Tibial nerve (tissue), 4 donors: ENCODE measurements at regions not wholly inside any gene's neighbourhood (a gene's known extent, or its start where the extent isn't known, plus 50 kb on each side); places are given as distances from the start of the nearest gene placed in this dataset.
A peak's percentile ranks its signal among the peaks of the same experiment; 100 is the strongest.

Source experiments
- DNase-seq, 2 donors: peaks; one replicate each; pipeline ENCODE4 v3.0.0-alpha.2; 2019; ENCODE audit warnings: low spot score in 2 of 2
- H3K27ac ChIP-seq, 4 donors: fragments of 200-600 bp; sonication (generic) in 3 of 4; one replicate each; pipeline ENCODE4 v1.5.1; 2017 to 2019; ENCODE audit warnings: mild to moderate bottlenecking in 1 of 4
- H3K27me3 ChIP-seq, 2 donors: fragments of 200-600 bp; sonication (generic) in 1 of 2; one replicate each; pipeline versions ENCODE4 v1.5.1 to v1.6.0; 2017 to 2019
- H3K36me3 ChIP-seq, 3 donors: fragments of 200-600 bp; sonication (generic); one replicate each; pipeline ENCODE4 v1.5.1; 2018 to 2019
- H3K4me1 ChIP-seq, 4 donors: fragments of 200-600 bp; sonication (generic) in 3 of 4; one replicate each; pipeline ENCODE4 v1.5.1; 2017 to 2019
- H3K4me3 ChIP-seq, 4 donors: fragments of 200-600 bp; sonication (generic) in 3 of 4; one replicate each; pipeline ENCODE4 v1.5.1; 2017 to 2019; ENCODE audit warnings: mild to moderate bottlenecking in 1 of 4, moderate library complexity in 1 of 4
- H3K9me3 ChIP-seq, 4 donors: fragments of 200-600 bp; sonication (generic) in 3 of 4; one replicate each; pipeline ENCODE4 v1.5.1; 2017 to 2019
- EP300 ChIP-seq, 2 donors: sonication (generic); formaldehyde crosslinking; IDR thresholded peaks; one replicate each; pipeline ENCODE4 v1.6.1; 2017; ENCODE audit warnings: antibody characterized with exemption in 2 of 2, mild to moderate bottlenecking in 1 of 2
- POLR2A ChIP-seq, 2 donors: fragments of 450-650 bp; IDR thresholded peaks; one replicate each; pipeline ENCODE4 v1.6.1; 2017; ENCODE audit warnings: antibody characterized with exemption in 2 of 2, mild to moderate bottlenecking in 2 of 2, moderate library complexity in 2 of 2
- WGBS, 2 donors: methylation state at CpG; one replicate each; pipeline ENCODE4 v1.1.5; 2018; 5-methylcytosine and 5-hydroxymethylcytosine counted together
- TF ChIP-seq, protein P1 (sequence below), 5 experiments: fragments of 200-600 bp in 3 of 5; fragments of 450-650 bp in 2 of 5; sonication (generic) in 3 of 5; IDR thresholded peaks; one replicate each; pipeline ENCODE4 v1.5.1; 2016 to 2019; ENCODE audit warnings: antibody characterized with exemption in 5 of 5, mild to moderate bottlenecking in 3 of 5, moderate library complexity in 2 of 5

GRCh38 chr12:9335867-9336266 lies 127.7 kb upstream of the PZP start:
- no peak for TF ChIP-seq POLR2A (IDR thresholded peaks at IDR 0.05)
- TF ChIP-seq EP300 (IDR thresholded peaks at IDR 0.05), result no peak
- TF ChIP-seq, protein P1, sequence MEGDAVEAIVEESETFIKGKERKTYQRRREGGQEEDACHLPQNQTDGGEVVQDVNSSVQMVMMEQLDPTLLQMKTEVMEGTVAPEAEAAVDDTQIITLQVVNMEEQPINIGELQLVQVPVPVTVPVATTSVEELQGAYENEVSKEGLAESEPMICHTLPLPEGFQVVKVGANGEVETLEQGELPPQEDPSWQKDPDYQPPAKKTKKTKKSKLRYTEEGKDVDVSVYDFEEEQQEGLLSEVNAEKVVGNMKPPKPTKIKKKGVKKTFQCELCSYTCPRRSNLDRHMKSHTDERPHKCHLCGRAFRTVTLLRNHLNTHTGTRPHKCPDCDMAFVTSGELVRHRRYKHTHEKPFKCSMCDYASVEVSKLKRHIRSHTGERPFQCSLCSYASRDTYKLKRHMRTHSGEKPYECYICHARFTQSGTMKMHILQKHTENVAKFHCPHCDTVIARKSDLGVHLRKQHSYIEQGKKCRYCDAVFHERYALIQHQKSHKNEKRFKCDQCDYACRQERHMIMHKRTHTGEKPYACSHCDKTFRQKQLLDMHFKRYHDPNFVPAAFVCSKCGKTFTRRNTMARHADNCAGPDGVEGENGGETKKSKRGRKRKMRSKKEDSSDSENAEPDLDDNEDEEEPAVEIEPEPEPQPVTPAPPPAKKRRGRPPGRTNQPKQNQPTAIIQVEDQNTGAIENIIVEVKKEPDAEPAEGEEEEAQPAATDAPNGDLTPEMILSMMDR (IDR thresholded peaks at IDR 0.05), result no peak
- WGBS, 2 donors, result 55 to 80% methylated on average over 4 to 5 of the region's 5 CpGs
- Histone ChIP-seq H3K27ac (no peak overlapping the region), H3K4me1 (peaks cover 0 to 5% (median 0%) of the 10 kb centered on the region in 4 donors), H3K36me3 (no peaks in the 10 kb centered on the region), H3K4me3 (no peak overlapping the region), H3K27me3 (no peaks in the 10 kb centered on the region), H3K9me3 (peaks cover 0 to 13% (median 0%) of the 10 kb centered on the region in 4 donors)
- DNase-seq, result no peak

DNA sequence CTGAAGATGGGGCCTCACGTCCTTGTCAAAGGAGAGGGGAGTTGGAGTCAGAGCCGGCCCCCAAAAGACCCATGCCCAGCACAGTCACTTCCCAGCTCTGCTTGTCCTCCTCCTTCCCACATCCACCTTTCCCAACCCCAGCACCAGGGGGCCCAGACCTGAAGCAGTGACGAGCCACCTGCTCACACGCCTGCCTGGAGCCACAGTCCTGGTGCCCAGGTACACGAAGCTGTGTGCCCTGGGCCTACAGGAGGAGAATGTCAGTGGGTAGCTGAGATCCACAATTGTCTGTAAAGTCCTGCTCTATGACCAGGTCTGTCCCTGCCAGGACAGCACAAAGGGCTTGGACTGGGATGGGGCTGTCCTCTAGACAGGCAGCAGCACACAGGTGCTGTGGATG lies 126.8 kb upstream of the PZP start:
- TF ChIP-seq, protein P1 (IDR thresholded peaks at IDR 0.05), result no peak
- no peak for TF ChIP-seq POLR2A (IDR thresholded peaks at IDR 0.05)
- no peak for TF ChIP-seq EP300 (IDR thresholded peaks at IDR 0.05)
- H3K4me3 ChIP-seq, result no peak overlapping the region
- peaks cover 0 to 13% (median 0%) of the 10 kb centered on the region in 4 donors for H3K9me3 ChIP-seq
- no peak for DNase-seq
- 91 to 96% methylated on average over 5 of the region's 5 CpGs for WGBS, 2 donors
- H3K36me3 ChIP-seq, result no peaks in the 10 kb centered on the region
- H3K27me3 ChIP-seq, result no peaks in the 10 kb centered on the region
- peaks cover 0 to 5% (median 0%) of the 10 kb centered on the region in 4 donors for H3K4me1 ChIP-seq
- no peak overlapping the region for H3K27ac ChIP-seq

- peak overlapping the region in 2 of 4 donors; percentile 24 to 71 for H3K27ac ChIP-seq
- H3K36me3 ChIP-seq, result no peaks in the 10 kb centered on the region
- H3K27me3 ChIP-seq, result no peaks in the 10 kb centered on the region
- TF ChIP-seq, protein P1 (IDR thresholded peaks at IDR 0.05), result no peak
- TF ChIP-seq POLR2A (IDR thresholded peaks at IDR 0.05) (no peak), EP300 (IDR thresholded peaks at IDR 0.05) (no peak)
- peaks cover 0 to 5% (median 0%) of the 10 kb centered on the region in 4 donors for H3K4me1 ChIP-seq
- H3K4me3 ChIP-seq, result no peak overlapping the region
- DNase-seq, result no peak
- peaks cover 0 to 13% (median 0%) of the 10 kb centered on the region in 4 donors for H3K9me3 ChIP-seq
- WGBS, 2 donors, result 32 to 46% methylated on average over 12 of the region's 12 CpGs
These were observed 126.0 kb upstream of the PZP start for GRCh38 chr12:9334041-9334692.

GRCh38 chr12:9333161-9333560 lies 125.0 kb upstream of the PZP start:
- Histone ChIP-seq H3K36me3 (no peaks in the 10 kb centered on the region), H3K4me1 (peaks cover 0 to 5% (median 0%) of the 10 kb centered on the region in 4 donors), H3K4me3 (no peak overlapping the region), H3K9me3 (peaks cover 0 to 13% (median 0%) of the 10 kb centered on the region in 4 donors), H3K27me3 (no peaks in the 10 kb centered on the region), H3K27ac (peak overlapping the region in 1 of 4 donors; percentile 71)
- no peak for TF ChIP-seq EP300 (IDR thresholded peaks at IDR 0.05)
- TF ChIP-seq POLR2A (IDR thresholded peaks at IDR 0.05), result no peak
- TF ChIP-seq, protein P1 (IDR thresholded peaks at IDR 0.05), result no peak
- WGBS, 2 donors, result 87 to 91% methylated on average over 4 of the region's 4 CpGs
- DNase-seq, result no peak

DNA sequence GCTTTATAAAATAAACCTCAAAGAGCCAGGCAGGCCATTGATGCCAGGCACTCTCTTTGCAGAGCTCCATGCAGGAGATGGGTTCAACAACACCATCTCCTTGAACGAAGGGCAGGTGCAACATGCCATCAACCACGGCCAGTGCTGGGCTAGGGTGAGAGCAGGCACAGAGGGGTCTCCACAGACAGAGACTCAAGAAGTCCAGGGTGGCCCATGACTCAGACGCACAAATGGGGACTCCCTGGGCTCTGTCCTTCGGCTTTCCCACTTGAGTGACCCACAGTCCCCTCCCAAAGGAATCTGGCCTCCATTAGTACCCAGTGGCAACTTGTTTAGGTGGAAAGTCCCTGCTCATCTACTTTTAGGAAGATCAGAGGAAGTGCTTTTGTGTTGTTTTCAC lies 124.4 kb upstream of the PZP start:
- no peaks in the 10 kb centered on the region for H3K36me3 ChIP-seq
- DNase-seq, result no peak
- TF ChIP-seq EP300 (IDR thresholded peaks at IDR 0.05), result no peak
- TF ChIP-seq POLR2A (IDR thresholded peaks at IDR 0.05), result no peak
- TF ChIP-seq, protein P1 (IDR thresholded peaks at IDR 0.05), result no peak
- 75 to 81% methylated on average over 4 of the region's 4 CpGs for WGBS, 2 donors
- H3K9me3 ChIP-seq, result peaks cover 0 to 13% (median 0%) of the 10 kb centered on the region in 4 donors
- H3K4me1 ChIP-seq, result peaks cover 0 to 5% (median 0%) of the 10 kb centered on the region in 4 donors
- H3K27me3 ChIP-seq, result no peaks in the 10 kb centered on the region
- no peak overlapping the region for H3K27ac ChIP-seq
- H3K4me3 ChIP-seq, result no peak overlapping the region
